ENCODE measurements at regions not wholly inside any gene's neighbourhood (a gene's known extent, or its start where the extent isn't known, plus 50 kb on each side); places are given as distances from the start of the nearest gene placed in this dataset.

DNA sequence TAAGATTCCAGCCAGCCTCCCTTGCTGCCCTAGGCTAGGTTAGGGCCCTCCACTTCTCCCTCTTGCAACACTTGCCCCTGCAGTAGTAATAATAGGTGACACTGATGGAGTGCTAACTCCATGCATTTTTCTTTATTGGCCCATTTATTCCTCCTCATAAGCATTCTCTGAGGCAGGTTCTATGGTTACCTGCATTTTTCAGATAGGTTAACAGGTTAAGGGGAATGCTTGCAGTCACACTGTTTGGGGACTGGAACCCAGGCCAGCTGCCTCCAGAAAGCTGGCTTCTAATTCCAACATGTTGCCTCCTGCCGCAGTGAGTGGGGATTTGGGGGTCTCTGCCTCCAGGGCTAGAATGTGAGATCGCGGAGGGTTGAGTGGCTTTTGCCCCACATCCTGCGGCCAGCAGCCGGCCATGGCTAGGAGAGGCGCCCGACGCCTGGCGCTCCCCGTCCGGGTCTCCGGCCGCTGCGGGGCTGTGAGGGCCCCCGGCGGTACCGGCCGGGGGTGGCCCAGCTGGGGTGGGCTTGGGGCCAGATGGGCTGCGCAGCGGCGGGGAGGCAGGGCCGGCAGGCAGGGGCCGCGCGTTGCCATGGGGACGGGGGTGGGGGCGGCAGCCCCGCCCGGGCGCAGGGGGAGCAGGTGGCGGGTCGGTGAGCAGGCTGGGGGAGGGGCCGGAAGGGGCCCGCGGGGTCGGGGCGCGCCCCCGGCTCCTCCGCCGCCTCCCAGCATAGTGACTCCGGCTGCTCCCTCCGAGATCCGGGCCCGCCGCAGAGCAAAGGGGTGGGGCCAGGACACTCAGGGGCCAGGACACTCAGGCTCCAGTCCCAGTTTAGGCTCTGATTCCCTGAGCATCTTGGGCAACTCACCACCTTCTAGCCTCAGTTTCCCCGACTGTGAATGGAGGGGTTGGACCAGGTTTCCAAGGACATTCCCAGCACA, 68.4 kb upstream of the SSBP3 start:
- intact Hi-C loops (cut with micrococcal nuclease): no loop called here
- ChIA-PET POLR2A (no interaction called here), CTCF (no interaction called here), RAD21 (ENCODE audit: low non-redundant PET in 1 of 2, low total read pairs in 2 of 2, uncharacterized antibody in 2 of 2, unreplicated experiment in 2 of 2) (no interaction called here)
- ATAC-seq: no peak
- BruUV-seq (replicated peaks): no TSS peak
- no peak overlapping the region for H3K9ac ChIP-seq (ENCODE audit: low read length)
- no peak overlapping the region for H3K27ac ChIP-seq (ENCODE audit: low read depth, low read length)
- no peak for DNase-seq (ENCODE audit: low read depth, low spot score)
- H3K4me1 ChIP-seq (ENCODE audit: control insufficient read depth in 1 of 2, insufficient read depth in 2 of 2, low read length in 2 of 2): no peaks in the 10 kb centered on the region
- H3K4me3 ChIP-seq (replicated peaks in 1 of 2; ENCODE audit: low read depth in 1 of 2, low read length in 2 of 2): no peak overlapping the region
- no peak for TF ChIP-seq SP1 (IDR thresholded peaks at IDR 0.05; ENCODE audit: low read depth)
- no peak for TF ChIP-seq YY1 (IDR thresholded peaks at IDR 0.05; ENCODE audit: extremely low read depth, insufficient replicate concordance, low read depth, low read length)
- no peak for TF ChIP-seq ZFX (IDR thresholded peaks at IDR 0.05)
- TF ChIP-seq, protein P1, sequence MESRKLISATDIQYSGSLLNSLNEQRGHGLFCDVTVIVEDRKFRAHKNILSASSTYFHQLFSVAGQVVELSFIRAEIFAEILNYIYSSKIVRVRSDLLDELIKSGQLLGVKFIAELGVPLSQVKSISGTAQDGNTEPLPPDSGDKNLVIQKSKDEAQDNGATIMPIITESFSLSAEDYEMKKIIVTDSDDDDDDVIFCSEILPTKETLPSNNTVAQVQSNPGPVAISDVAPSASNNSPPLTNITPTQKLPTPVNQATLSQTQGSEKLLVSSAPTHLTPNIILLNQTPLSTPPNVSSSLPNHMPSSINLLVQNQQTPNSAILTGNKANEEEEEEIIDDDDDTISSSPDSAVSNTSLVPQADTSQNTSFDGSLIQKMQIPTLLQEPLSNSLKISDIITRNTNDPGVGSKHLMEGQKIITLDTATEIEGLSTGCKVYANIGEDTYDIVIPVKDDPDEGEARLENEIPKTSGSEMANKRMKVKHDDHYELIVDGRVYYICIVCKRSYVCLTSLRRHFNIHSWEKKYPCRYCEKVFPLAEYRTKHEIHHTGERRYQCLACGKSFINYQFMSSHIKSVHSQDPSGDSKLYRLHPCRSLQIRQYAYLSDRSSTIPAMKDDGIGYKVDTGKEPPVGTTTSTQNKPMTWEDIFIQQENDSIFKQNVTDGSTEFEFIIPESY (IDR thresholded peaks at IDR 0.05; ENCODE audit: extremely low read depth, insufficient replicate concordance, low read length): no peak
- TF ChIP-seq FOSL1 (IDR thresholded peaks at IDR 0.05; ENCODE audit: low read depth): no peak
- no peak for TF ChIP-seq JUND (IDR thresholded peaks at IDR 0.05)
- no peak for TF ChIP-seq POLR2A (IDR thresholded peaks at IDR 0.05; ENCODE audit: borderline replicate concordance, extremely low read depth, insufficient read depth, insufficient read length)
- no peak overlapping the region for H3K4me2 ChIP-seq (ENCODE audit: low read length)
- no peaks in the 10 kb centered on the region for H3K36me3 ChIP-seq (ENCODE audit: control insufficient read depth in 1 of 2, insufficient read depth in 2 of 2, low read length in 2 of 2)
- H3K9me3 ChIP-seq (ENCODE audit: control insufficient read depth in 1 of 2, insufficient read depth in 1 of 2, low read depth in 1 of 2, low read length in 2 of 2): no peaks in the 10 kb centered on the region
- no peaks in the 10 kb centered on the region for H3K79me2 ChIP-seq (ENCODE audit: insufficient read depth, low read length)
- H3K27me3 ChIP-seq (ENCODE audit: insufficient read depth, low read length): no peaks in the 10 kb centered on the region
- H3K9me2 ChIP-seq (ENCODE audit: insufficient read depth): no peaks in the 10 kb centered on the region
- H2AFZ ChIP-seq (ENCODE audit: low read depth, low read length, poor library complexity, severe bottlenecking): no peak overlapping the region
- H4K20me1 ChIP-seq (ENCODE audit: insufficient read depth): no peaks in the 10 kb centered on the region

DNA sequence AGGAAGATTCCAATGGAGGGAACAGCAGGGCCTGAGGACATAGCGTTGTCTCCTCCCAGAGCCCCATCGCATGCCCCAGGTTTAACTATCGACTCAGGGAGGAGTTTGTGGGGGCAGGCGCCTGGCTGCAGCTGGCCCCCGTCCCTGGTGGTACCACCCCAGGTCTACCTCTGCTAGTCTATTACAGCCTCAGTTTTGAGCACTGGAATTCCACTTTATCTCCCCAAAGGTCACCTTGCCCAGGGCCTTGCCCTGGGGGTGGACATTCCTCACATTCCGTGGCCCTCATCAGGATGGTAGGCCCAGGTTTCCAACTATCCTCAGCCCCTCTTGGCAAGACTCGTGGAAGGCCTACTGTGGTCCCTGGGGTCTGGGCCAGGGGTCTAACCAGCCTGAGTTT, 65.4 kb upstream of the SSBP3 start:
- ATAC-seq: no peak
- Histone ChIP-seq H3K9me3 (ENCODE audit: control insufficient read depth in 1 of 2, insufficient read depth in 1 of 2, low read depth in 1 of 2, low read length in 2 of 2) (no peaks in the 10 kb centered on the region), H3K27me3 (ENCODE audit: insufficient read depth, low read length) (no peaks in the 10 kb centered on the region), H3K36me3 (ENCODE audit: control insufficient read depth in 1 of 2, insufficient read depth in 2 of 2, low read length in 2 of 2) (no peaks in the 10 kb centered on the region), H3K4me3 (replicated peaks in 1 of 2; ENCODE audit: low read depth in 1 of 2, low read length in 2 of 2) (no peak overlapping the region), H3K4me2 (ENCODE audit: low read length) (no peak overlapping the region), H3K79me2 (ENCODE audit: insufficient read depth, low read length) (no peaks in the 10 kb centered on the region), H2AFZ (ENCODE audit: low read depth, low read length, poor library complexity, severe bottlenecking) (no peak overlapping the region), H4K20me1 (ENCODE audit: insufficient read depth) (no peaks in the 10 kb centered on the region), H3K4me1 (ENCODE audit: control insufficient read depth in 1 of 2, insufficient read depth in 2 of 2, low read length in 2 of 2) (no peaks in the 10 kb centered on the region), H3K27ac (ENCODE audit: low read depth, low read length) (no peak overlapping the region), H3K9ac (ENCODE audit: low read length) (no peak overlapping the region), H3K9me2 (ENCODE audit: insufficient read depth) (no peaks in the 10 kb centered on the region)
- BruUV-seq (replicated peaks): no TSS peak
- ChIA-PET CTCF (no interaction called here), POLR2A (no interaction called here), RAD21 (ENCODE audit: low non-redundant PET in 1 of 2, low total read pairs in 2 of 2, uncharacterized antibody in 2 of 2, unreplicated experiment in 2 of 2) (no interaction called here)
- no peak for DNase-seq (ENCODE audit: low read depth, low spot score)
- intact Hi-C loops (cut with micrococcal nuclease): no loop called here
- no peak for TF ChIP-seq SP1 (IDR thresholded peaks at IDR 0.05; ENCODE audit: low read depth)
- TF ChIP-seq ATF3 (IDR thresholded peaks at IDR 0.05): no peak
- TF ChIP-seq REST (IDR thresholded peaks at IDR 0.05; ENCODE audit: low read depth): no peak
- TF ChIP-seq POLR2AphosphoS5 (IDR thresholded peaks at IDR 0.05; ENCODE audit: low read depth, low read length): no peak
- TF ChIP-seq TCF7L2 (IDR thresholded peaks at IDR 0.05; ENCODE audit: borderline replicate concordance, extremely low read depth, insufficient read depth, insufficient read length): no peak
- no peak for TF ChIP-seq FOSL1 (IDR thresholded peaks at IDR 0.05; ENCODE audit: low read depth)
- TF ChIP-seq CBX3 (IDR thresholded peaks at IDR 0.05; ENCODE audit: low read depth): no peak
